ENCODE measurements at regions not wholly inside any gene's neighbourhood (a gene's known extent, or its start where the extent isn't known, plus 50 kb on each side); places are given as distances from the start of the nearest gene placed in this dataset.
A peak's percentile ranks its signal among the peaks of the same experiment; 100 is the strongest.

GRCh38 chr7:25663877-25664276 is 435.6 kb upstream of the NPVF start:
- Histone ChIP-seq H3K9me3 (ENCODE audit: control insufficient read depth, insufficient read depth, low read depth, low read length) (no peaks in the 10 kb centered on the region), H3K27me3 (ENCODE audit: control insufficient read depth, insufficient read depth, low read length) (no peaks in the 10 kb centered on the region), H3K4me2 (ENCODE audit: extremely low read depth, insufficient read depth, low read length) (no peak overlapping the region), H3K4me1 (ENCODE audit: control insufficient read depth, extremely low read depth, insufficient read depth, low read length) (no peaks in the 10 kb centered on the region), H3K4me3 (replicated peaks in 1 of 4; ENCODE audit: control extremely low read depth in 1 of 4, insufficient read depth in 1 of 4, low read depth in 3 of 4, low read length in 4 of 4) (no peak overlapping the region), H3K9ac (ENCODE audit: insufficient read depth, low read length) (no peak overlapping the region), H3K79me2 (ENCODE audit: control insufficient read depth, insufficient read depth, low read length) (no peaks in the 10 kb centered on the region), H4K20me1 (ENCODE audit: control insufficient read depth, extremely low read depth, insufficient read depth, low read length) (no peaks in the 10 kb centered on the region), H3K36me3 (ENCODE audit: control insufficient read depth, insufficient read depth, low read length) (no peaks in the 10 kb centered on the region), H3K27ac (ENCODE audit: insufficient read depth, low read length) (no peak overlapping the region), H2AFZ (ENCODE audit: low read length) (no peak overlapping the region)
- DNase-seq (ENCODE audit: low read depth in 2 of 2), result peak in 1 of 2 donors; percentile 71
- no peak for TF ChIP-seq CTCF (conservative IDR thresholded peaks at IDR 0.05 in 1 of 2, IDR thresholded peaks at IDR 0.05 in 1 of 2; ENCODE audit: low read depth in 1 of 2, low read length in 2 of 2)
- no peak for TF ChIP-seq EZH2 (IDR thresholded peaks at IDR 0.05; ENCODE audit: low read length, missing control alignments)

GRCh38 chr7:25664593-25664992 is 436.3 kb upstream of the NPVF start:
- Histone ChIP-seq H3K79me2 (ENCODE audit: control insufficient read depth, insufficient read depth, low read length) (no peaks in the 10 kb centered on the region), H3K36me3 (ENCODE audit: control insufficient read depth, insufficient read depth, low read length) (no peaks in the 10 kb centered on the region), H3K9me3 (ENCODE audit: control insufficient read depth, insufficient read depth, low read depth, low read length) (no peaks in the 10 kb centered on the region), H3K4me2 (ENCODE audit: extremely low read depth, insufficient read depth, low read length) (no peak overlapping the region), H3K9ac (ENCODE audit: insufficient read depth, low read length) (no peak overlapping the region), H3K27ac (ENCODE audit: insufficient read depth, low read length) (no peak overlapping the region), H3K4me3 (replicated peaks in 1 of 4; ENCODE audit: control extremely low read depth in 1 of 4, insufficient read depth in 1 of 4, low read depth in 3 of 4, low read length in 4 of 4) (no peak overlapping the region), H4K20me1 (ENCODE audit: control insufficient read depth, extremely low read depth, insufficient read depth, low read length) (no peaks in the 10 kb centered on the region), H3K27me3 (ENCODE audit: control insufficient read depth, insufficient read depth, low read length) (no peaks in the 10 kb centered on the region), H2AFZ (ENCODE audit: low read length) (no peak overlapping the region), H3K4me1 (ENCODE audit: control insufficient read depth, extremely low read depth, insufficient read depth, low read length) (no peaks in the 10 kb centered on the region)
- no peak for DNase-seq (ENCODE audit: low read depth in 2 of 2)
- TF ChIP-seq CTCF (conservative IDR thresholded peaks at IDR 0.05 in 1 of 2, IDR thresholded peaks at IDR 0.05 in 1 of 2; ENCODE audit: low read depth in 1 of 2, low read length in 2 of 2), result no peak
- TF ChIP-seq EZH2 (IDR thresholded peaks at IDR 0.05; ENCODE audit: low read length, missing control alignments), result no peak

- Histone ChIP-seq H3K9me3 (ENCODE audit: control insufficient read depth, insufficient read depth, low read depth, low read length) (no peaks in the 10 kb centered on the region), H3K36me3 (ENCODE audit: control insufficient read depth, insufficient read depth, low read length) (no peaks in the 10 kb centered on the region), H3K4me2 (ENCODE audit: extremely low read depth, insufficient read depth, low read length) (no peak overlapping the region), H3K9ac (ENCODE audit: insufficient read depth, low read length) (no peak overlapping the region), H3K4me3 (replicated peaks in 1 of 4; ENCODE audit: control extremely low read depth in 1 of 4, insufficient read depth in 1 of 4, low read depth in 3 of 4, low read length in 4 of 4) (no peak overlapping the region), H3K27ac (ENCODE audit: insufficient read depth, low read length) (no peak overlapping the region), H2AFZ (ENCODE audit: low read length) (no peak overlapping the region), H3K4me1 (ENCODE audit: control insufficient read depth, extremely low read depth, insufficient read depth, low read length) (no peaks in the 10 kb centered on the region), H4K20me1 (ENCODE audit: control insufficient read depth, extremely low read depth, insufficient read depth, low read length) (no peaks in the 10 kb centered on the region), H3K27me3 (ENCODE audit: control insufficient read depth, insufficient read depth, low read length) (no peaks in the 10 kb centered on the region), H3K79me2 (ENCODE audit: control insufficient read depth, insufficient read depth, low read length) (no peaks in the 10 kb centered on the region)
- no peak for DNase-seq (ENCODE audit: low read depth in 2 of 2)
- TF ChIP-seq CTCF (conservative IDR thresholded peaks at IDR 0.05 in 1 of 2, IDR thresholded peaks at IDR 0.05 in 1 of 2; ENCODE audit: low read depth in 1 of 2, low read length in 2 of 2) (no peak), EZH2 (IDR thresholded peaks at IDR 0.05; ENCODE audit: low read length, missing control alignments) (no peak)
These were observed 437.1 kb upstream of the NPVF start for GRCh38 chr7:25665374-25665773.
